ENCODE measurements at regions not wholly inside any gene's neighbourhood (a gene's known extent, or its start where the extent isn't known, plus 50 kb on each side); places are given as distances from the start of the nearest gene placed in this dataset.

DNA sequence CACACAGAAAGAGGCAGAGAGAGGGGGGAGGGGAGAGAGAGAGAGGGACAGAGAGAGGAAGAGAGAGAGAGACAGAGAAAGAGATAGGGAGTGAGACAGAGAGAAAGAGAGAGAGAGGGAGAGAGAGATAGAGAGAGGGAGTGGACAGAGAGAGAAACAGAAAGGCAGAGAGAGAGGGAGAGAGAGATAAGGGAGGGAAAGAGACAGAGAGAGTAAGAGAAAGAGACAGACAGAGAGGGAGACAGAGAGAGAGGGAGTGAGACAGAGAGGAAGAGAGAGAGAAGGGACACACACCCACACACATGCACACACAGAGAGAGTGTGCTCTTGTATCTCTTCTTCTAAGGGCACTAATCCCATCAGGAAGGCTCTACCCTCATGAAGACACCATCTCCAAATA, 103.2 kb upstream of the ESRRB start:
- no peak overlapping the region for H3K4me3 ChIP-seq (ENCODE audit: low read depth, low read length)
- TF ChIP-seq, protein P1, sequence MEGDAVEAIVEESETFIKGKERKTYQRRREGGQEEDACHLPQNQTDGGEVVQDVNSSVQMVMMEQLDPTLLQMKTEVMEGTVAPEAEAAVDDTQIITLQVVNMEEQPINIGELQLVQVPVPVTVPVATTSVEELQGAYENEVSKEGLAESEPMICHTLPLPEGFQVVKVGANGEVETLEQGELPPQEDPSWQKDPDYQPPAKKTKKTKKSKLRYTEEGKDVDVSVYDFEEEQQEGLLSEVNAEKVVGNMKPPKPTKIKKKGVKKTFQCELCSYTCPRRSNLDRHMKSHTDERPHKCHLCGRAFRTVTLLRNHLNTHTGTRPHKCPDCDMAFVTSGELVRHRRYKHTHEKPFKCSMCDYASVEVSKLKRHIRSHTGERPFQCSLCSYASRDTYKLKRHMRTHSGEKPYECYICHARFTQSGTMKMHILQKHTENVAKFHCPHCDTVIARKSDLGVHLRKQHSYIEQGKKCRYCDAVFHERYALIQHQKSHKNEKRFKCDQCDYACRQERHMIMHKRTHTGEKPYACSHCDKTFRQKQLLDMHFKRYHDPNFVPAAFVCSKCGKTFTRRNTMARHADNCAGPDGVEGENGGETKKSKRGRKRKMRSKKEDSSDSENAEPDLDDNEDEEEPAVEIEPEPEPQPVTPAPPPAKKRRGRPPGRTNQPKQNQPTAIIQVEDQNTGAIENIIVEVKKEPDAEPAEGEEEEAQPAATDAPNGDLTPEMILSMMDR (IDR thresholded peaks at IDR 0.05; ENCODE audit: low read depth, low read length), result no peak
- no peaks in the 10 kb centered on the region for H3K9me3 ChIP-seq
- no peaks in the 10 kb centered on the region for H3K4me1 ChIP-seq
- DNase-seq, result no peak
- no peaks in the 10 kb centered on the region for H3K36me3 ChIP-seq
- H3K27me3 ChIP-seq, result peaks cover 30% of the 10 kb centered on the region

DNA sequence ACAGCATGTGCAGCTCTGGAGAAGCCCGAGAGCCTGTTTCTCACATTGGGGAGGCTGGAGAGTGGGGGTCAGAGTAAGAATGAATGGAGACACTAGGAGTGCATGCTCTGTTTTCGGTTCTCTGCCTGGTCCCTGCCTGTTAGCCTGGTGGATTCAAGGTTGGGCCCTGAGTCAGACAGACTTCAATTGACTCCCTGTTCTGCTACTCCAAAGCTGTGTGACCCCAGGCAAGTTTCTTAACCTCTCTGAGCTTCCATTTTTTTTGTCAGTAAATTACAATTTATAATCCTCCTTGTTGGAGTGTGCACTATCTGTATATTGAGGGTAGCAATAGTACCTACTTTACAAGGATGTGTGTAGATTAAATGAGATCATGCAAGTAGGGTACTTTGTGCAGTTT, 102.6 kb upstream of the ESRRB start:
- Histone ChIP-seq H3K27me3 (peaks cover 26% of the 10 kb centered on the region), H3K4me1 (no peaks in the 10 kb centered on the region), H3K9me3 (no peaks in the 10 kb centered on the region), H3K36me3 (no peaks in the 10 kb centered on the region), H3K4me3 (ENCODE audit: low read depth, low read length) (no peak overlapping the region)
- TF ChIP-seq, protein P1 (IDR thresholded peaks at IDR 0.05; ENCODE audit: low read depth, low read length), result no peak
- DNase-seq, result no peak

DNA sequence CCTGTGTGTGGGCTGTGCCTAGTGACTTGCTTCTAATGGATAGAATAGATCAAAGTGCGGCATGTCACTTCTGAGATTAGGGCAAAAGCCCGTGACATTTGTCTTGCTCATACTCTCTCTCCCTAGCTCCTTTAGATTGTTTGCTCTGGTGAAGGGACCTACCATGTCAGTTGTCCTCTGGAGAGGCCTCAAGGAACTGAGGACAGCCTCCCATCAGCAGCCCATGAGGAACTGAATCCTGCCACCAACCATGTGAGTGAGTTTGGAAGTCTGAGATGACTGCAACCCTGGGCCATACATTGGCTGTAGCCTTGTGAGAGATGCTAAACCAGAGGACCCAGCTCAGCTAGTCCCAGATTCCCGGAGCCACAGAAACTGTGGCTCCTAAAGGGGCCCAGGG, 101.6 kb upstream of the ESRRB start:
- H3K36me3 ChIP-seq, result no peaks in the 10 kb centered on the region
- H3K9me3 ChIP-seq, result no peaks in the 10 kb centered on the region
- no peak for DNase-seq
- no peak overlapping the region for H3K4me3 ChIP-seq (ENCODE audit: low read depth, low read length)
- TF ChIP-seq, protein P1 (IDR thresholded peaks at IDR 0.05; ENCODE audit: low read depth, low read length), result no peak
- no peaks in the 10 kb centered on the region for H3K4me1 ChIP-seq
- peaks cover 17% of the 10 kb centered on the region for H3K27me3 ChIP-seq

DNA sequence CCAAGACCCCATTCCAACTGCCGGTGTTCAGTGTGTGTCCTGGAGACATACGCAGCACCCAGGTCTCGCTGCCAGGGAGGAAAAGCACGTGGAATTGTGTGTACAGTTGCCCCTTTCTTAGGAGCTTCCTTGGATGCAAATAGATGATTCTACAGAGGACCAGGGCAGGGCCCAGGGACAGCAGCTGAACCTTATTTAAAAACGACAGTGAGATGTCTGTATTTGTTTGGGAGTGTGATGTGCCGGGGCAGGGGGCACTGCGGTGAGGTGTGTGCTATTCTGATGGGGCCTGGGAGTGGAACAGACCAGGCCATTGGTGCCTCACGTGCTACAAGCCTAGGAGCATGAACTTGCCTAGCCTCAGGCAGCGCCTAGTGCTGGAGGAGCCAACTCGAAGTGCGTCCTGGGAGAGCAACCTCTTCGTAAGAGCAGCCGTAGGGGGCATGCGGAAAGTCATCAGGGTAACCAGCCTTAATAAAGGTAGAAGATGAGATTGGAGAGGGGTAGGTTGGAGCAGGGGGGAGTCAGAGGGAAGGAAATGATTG, 98.3 kb upstream of the ESRRB start:
- H3K27me3 ChIP-seq, result no peaks in the 10 kb centered on the region
- TF ChIP-seq, protein P1 (IDR thresholded peaks at IDR 0.05; ENCODE audit: low read depth, low read length), result no peak
- H3K36me3 ChIP-seq, result no peaks in the 10 kb centered on the region
- no peak overlapping the region for H3K4me3 ChIP-seq (ENCODE audit: low read depth, low read length)
- no peaks in the 10 kb centered on the region for H3K4me1 ChIP-seq
- no peak for DNase-seq
- no peaks in the 10 kb centered on the region for H3K9me3 ChIP-seq

DNA sequence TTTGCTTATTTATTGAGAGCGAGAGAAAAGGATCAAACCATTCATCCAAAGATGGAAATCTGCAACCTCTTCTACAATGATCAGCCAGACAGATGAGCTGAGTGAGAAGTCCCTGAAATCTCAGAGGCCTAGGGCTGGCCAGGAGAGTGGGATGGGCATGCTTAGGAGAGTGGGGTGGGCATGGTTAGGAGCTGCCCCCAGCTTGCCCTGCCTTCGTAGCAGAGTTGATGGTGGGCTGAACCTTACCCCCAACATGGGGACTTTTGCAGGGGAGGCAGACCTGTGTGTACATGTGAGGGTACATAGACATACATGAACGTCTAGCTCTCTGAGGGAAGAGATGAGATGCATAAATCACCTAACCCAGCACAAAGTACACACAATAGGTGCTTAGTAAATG, 95.7 kb upstream of the ESRRB start:
- TF ChIP-seq, protein P1 (IDR thresholded peaks at IDR 0.05; ENCODE audit: low read depth, low read length), result no peak
- DNase-seq, result no peak

DNA sequence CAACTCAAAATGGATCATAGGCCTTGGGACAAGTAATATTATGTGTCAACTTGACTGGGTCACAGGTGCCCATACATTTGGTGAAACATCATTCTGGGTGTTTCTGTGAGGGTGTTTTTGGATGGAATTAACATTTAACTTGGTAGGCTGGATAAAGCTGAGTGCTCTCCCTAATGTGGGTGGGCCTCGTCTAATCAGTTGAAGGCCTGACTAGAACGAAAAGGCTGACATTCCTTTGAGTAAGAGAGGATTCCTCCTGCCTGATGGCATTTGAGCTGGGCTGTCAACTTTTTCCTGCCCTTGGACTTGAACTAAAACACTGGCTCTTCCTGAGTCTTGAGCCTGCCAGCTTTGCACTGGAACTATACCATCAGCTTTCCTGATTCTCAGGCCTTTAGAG, 93.4 kb upstream of the ESRRB start:
- H3K4me1 ChIP-seq, result no peaks in the 10 kb centered on the region
- no peak for DNase-seq
- H3K9me3 ChIP-seq, result no peaks in the 10 kb centered on the region
- no peaks in the 10 kb centered on the region for H3K36me3 ChIP-seq
- H3K4me3 ChIP-seq (ENCODE audit: low read depth, low read length), result no peak overlapping the region
- H3K27me3 ChIP-seq, result peaks cover 10% of the 10 kb centered on the region
- TF ChIP-seq, protein P1 (IDR thresholded peaks at IDR 0.05; ENCODE audit: low read depth, low read length), result no peak

More for the DNA sequence above, 95.7 kb upstream of the ESRRB start:
- Histone ChIP-seq H3K27me3 (peaks cover 4% of the 10 kb centered on the region), H3K4me1 (no peaks in the 10 kb centered on the region), H3K9me3 (no peaks in the 10 kb centered on the region), H3K4me3 (ENCODE audit: low read depth, low read length) (no peak overlapping the region), H3K36me3 (no peaks in the 10 kb centered on the region)

All from BE2C (cell line).